ENCODE measurements at regions not wholly inside any gene's neighbourhood (a gene's known extent, or its start where the extent isn't known, plus 50 kb on each side); places are given as distances from the start of the nearest gene placed in this dataset.

GRCh38 chr6:120354452-120355098, 979.7 kb downstream of the TBC1D32 start:
- H3K36me3 ChIP-seq (ENCODE audit: insufficient read depth, low read length): no peaks in the 10 kb centered on the region
- TF ChIP-seq RAD21 (conservative IDR thresholded peaks at IDR 0.05) (no peak), REST (IDR thresholded peaks at IDR 0.05; ENCODE audit: borderline replicate concordance) (no peak), CTCF (IDR thresholded peaks at IDR 0.05; ENCODE audit: poor library complexity, severe bottlenecking) (no peak), EP300 (conservative IDR thresholded peaks at IDR 0.05; ENCODE audit: poor library complexity, severe bottlenecking) (no peak), EZH2 (IDR thresholded peaks at IDR 0.05; ENCODE audit: borderline replicate concordance, insufficient read depth, low read length, poor library complexity, severe bottlenecking) (no peak), SMC3 (conservative IDR thresholded peaks at IDR 0.05; ENCODE audit: poor library complexity) (no peak), POLR2AphosphoS5 (IDR thresholded peaks at IDR 0.05) (no peak)
- no peaks in the 10 kb centered on the region for H3K79me2 ChIP-seq (replicated peaks; ENCODE audit: insufficient read depth, low read length)
- no peaks in the 10 kb centered on the region for H3F3A ChIP-seq (ENCODE audit: insufficient read depth, low read length, poor library complexity, severe bottlenecking)
- no peak overlapping the region for H3K9ac ChIP-seq (ENCODE audit: low read length)
- H3K27me3 ChIP-seq (ENCODE audit: insufficient read depth, low read depth, low read length): no peaks in the 10 kb centered on the region
- no peaks in the 10 kb centered on the region for H4K20me1 ChIP-seq (ENCODE audit: insufficient read depth)
- H3K9me2 ChIP-seq (ENCODE audit: insufficient read depth, low read length): no peaks in the 10 kb centered on the region
- H2AFZ ChIP-seq (ENCODE audit: low read depth, low read length): no peak overlapping the region
- no peak overlapping the region for H3K4me2 ChIP-seq (ENCODE audit: low read length)
- H3K9me3 ChIP-seq (ENCODE audit: low read length): no peaks in the 10 kb centered on the region
- no peak overlapping the region for H3K4me3 ChIP-seq (ENCODE audit: low read length)
- H3K27ac ChIP-seq (ENCODE audit: low read length): no peak overlapping the region

DNA sequence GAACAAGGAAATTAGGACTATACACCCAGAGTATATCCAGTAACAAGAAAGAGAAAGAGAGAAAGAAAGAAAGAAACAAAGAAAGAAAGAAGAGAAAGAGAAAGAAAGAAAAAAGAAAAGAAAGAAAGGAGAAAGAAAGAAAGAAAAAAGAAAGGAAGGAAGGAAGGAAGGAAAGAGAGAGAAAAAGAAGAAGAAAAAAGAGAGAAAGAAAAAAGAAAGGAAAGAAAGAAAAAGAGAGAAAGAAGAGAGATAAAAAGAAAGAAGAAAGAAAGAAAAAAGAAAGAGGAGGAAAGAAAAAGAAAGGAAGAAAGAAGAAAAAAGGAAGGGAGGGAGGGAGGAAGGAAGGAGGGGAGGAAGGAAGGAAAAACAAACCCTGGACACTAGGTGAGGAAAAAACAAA, 981.8 kb downstream of the TBC1D32 start:
- no peak overlapping the region for H3K4me3 ChIP-seq (ENCODE audit: low read length)
- H3K27me3 ChIP-seq (ENCODE audit: insufficient read depth, low read depth, low read length): no peaks in the 10 kb centered on the region
- no peak overlapping the region for H3K27ac ChIP-seq (ENCODE audit: low read length)
- no peaks in the 10 kb centered on the region for H4K20me1 ChIP-seq (ENCODE audit: insufficient read depth)
- H3K9me3 ChIP-seq (ENCODE audit: low read length): no peaks in the 10 kb centered on the region
- no peak overlapping the region for H3K9ac ChIP-seq (ENCODE audit: low read length)
- H3F3A ChIP-seq (ENCODE audit: insufficient read depth, low read length, poor library complexity, severe bottlenecking): no peaks in the 10 kb centered on the region
- no peak for TF ChIP-seq MXI1 (conservative IDR thresholded peaks at IDR 0.05; ENCODE audit: poor library complexity, severe bottlenecking)
- no peak for TF ChIP-seq EZH2 (IDR thresholded peaks at IDR 0.05; ENCODE audit: borderline replicate concordance, insufficient read depth, low read length, poor library complexity, severe bottlenecking)
- TF ChIP-seq TAF1 (IDR thresholded peaks at IDR 0.05; ENCODE audit: low read depth): no peak
- TF ChIP-seq EP300 (conservative IDR thresholded peaks at IDR 0.05; ENCODE audit: poor library complexity, severe bottlenecking): no peak
- TF ChIP-seq CTCF (IDR thresholded peaks at IDR 0.05; ENCODE audit: poor library complexity, severe bottlenecking): no peak
- TF ChIP-seq RAD21 (conservative IDR thresholded peaks at IDR 0.05): no peak
- no peak for TF ChIP-seq POLR2AphosphoS5 (IDR thresholded peaks at IDR 0.05)
- no peak for TF ChIP-seq REST (IDR thresholded peaks at IDR 0.05; ENCODE audit: borderline replicate concordance)
- no peak for TF ChIP-seq SMC3 (conservative IDR thresholded peaks at IDR 0.05; ENCODE audit: poor library complexity)
- H3K4me2 ChIP-seq (ENCODE audit: low read length): no peak overlapping the region
- H2AFZ ChIP-seq (ENCODE audit: low read depth, low read length): no peak overlapping the region
- H3K9me2 ChIP-seq (ENCODE audit: insufficient read depth, low read length): no peaks in the 10 kb centered on the region
- no peaks in the 10 kb centered on the region for H3K36me3 ChIP-seq (ENCODE audit: insufficient read depth, low read length)
- H3K79me2 ChIP-seq (replicated peaks; ENCODE audit: insufficient read depth, low read length): no peaks in the 10 kb centered on the region

Measured in neural cell (in vitro differentiated cells).